H9 (cell line): ENCODE measurements at regions not wholly inside any gene's neighbourhood (a gene's known extent, or its start where the extent isn't known, plus 50 kb on each side); places are given as distances from the start of the nearest gene placed in this dataset.

Source experiments
- DNase-seq: peaks from one replicate; pipeline ENCODE4 v3.0.0-alpha.2; 2017
- H2AFZ ChIP-seq: one replicate; pipeline ENCODE4 v1.6.1; 2013; ENCODE audit warnings: mild to moderate bottlenecking, low read length, control low read depth, moderate library complexity
- H2AK5ac ChIP-seq: 2 replicates; pipeline ENCODE4 v1.6.1; 2013; ENCODE audit warnings: low read length, control low read depth, mixed read lengths; ENCODE audit not compliant: insufficient read length
- H2BK120ac ChIP-seq: one replicate; pipeline ENCODE4 v1.6.1; 2013; ENCODE audit warnings: low read depth, mild to moderate bottlenecking, low read length, control low read depth, inconsistent platforms; ENCODE audit not compliant: poor library complexity, severe bottlenecking
- H2BK12ac ChIP-seq: 2 replicates; pipeline ENCODE4 v1.6.1; 2013; ENCODE audit warnings: low read length, control low read depth, mixed read lengths, low read depth; ENCODE audit not compliant: insufficient read length
- H2BK15ac ChIP-seq: 2 replicates; pipeline ENCODE4 v1.6.1; 2013; ENCODE audit warnings: low read depth, low read length, control low read depth
- H2BK20ac ChIP-seq: one replicate; pipeline ENCODE4 v1.6.1; 2013; ENCODE audit warnings: low read depth, mild to moderate bottlenecking, low read length, control low read depth, inconsistent platforms; ENCODE audit not compliant: poor library complexity, severe bottlenecking
- H2BK5ac ChIP-seq: 2 replicates; pipeline ENCODE4 v1.6.1; 2013; ENCODE audit warnings: low read length, control low read depth, mixed read lengths; ENCODE audit not compliant: insufficient read length
- H3K14ac ChIP-seq: 2 replicates; pipeline ENCODE4 v1.6.1; 2013; ENCODE audit warnings: low read length, control low read depth; ENCODE audit not compliant: insufficient read depth
- H3K18ac ChIP-seq: 2 replicates; pipeline ENCODE4 v1.6.1; 2013; ENCODE audit warnings: low read depth, mild to moderate bottlenecking, mixed read lengths, low read length, control low read depth; ENCODE audit not compliant: insufficient read length
- H3K23ac ChIP-seq: 2 replicates; pipeline ENCODE4 v1.6.1; 2013; ENCODE audit warnings: low read length, control low read depth, mixed read lengths, low read depth; ENCODE audit not compliant: insufficient read length
- H3K23me2 ChIP-seq: 2 replicates; pipeline ENCODE4 v1.6.1; 2013; ENCODE audit warnings: low read depth, mild to moderate bottlenecking, mixed read lengths, low read length, control low read depth; ENCODE audit not compliant: insufficient read length, poor library complexity, severe bottlenecking
- H3K27ac ChIP-seq: 2 replicates; pipeline ENCODE4 v1.5.1; 2013; ENCODE audit warnings: low read length, control low read depth, mixed read lengths, low read depth; ENCODE audit not compliant: insufficient read length
- H3K27me3 ChIP-seq: 2 replicates; pipeline ENCODE4 v1.6.1; 2013; ENCODE audit warnings: low read length, control low read depth, inconsistent platforms; ENCODE audit not compliant: insufficient read depth
- H3K4ac ChIP-seq: 2 replicates; pipeline ENCODE4 v1.6.1; 2013; ENCODE audit warnings: low read depth, mild to moderate bottlenecking, control low read depth, inconsistent platforms, low read length, moderate library complexity
- H3K4me1 ChIP-seq: 2 replicates; pipeline ENCODE4 v1.6.1; 2013; ENCODE audit warnings: low read length, control low read depth, inconsistent platforms; ENCODE audit not compliant: insufficient read depth
- H3K4me2 ChIP-seq: 2 replicates; pipeline ENCODE4 v1.6.1; 2013; ENCODE audit warnings: low read length, control low read depth, mixed read lengths; ENCODE audit not compliant: insufficient read length, insufficient read depth
- H3K56ac ChIP-seq: 2 replicates; pipeline ENCODE4 v1.6.1; 2013; ENCODE audit warnings: low read depth, mild to moderate bottlenecking, mixed read lengths, low read length, control low read depth; ENCODE audit not compliant: insufficient read length
- H3K79me1 ChIP-seq: 2 replicates; pipeline ENCODE4 v1.6.1; 2013; ENCODE audit warnings: low read depth, mild to moderate bottlenecking, moderate library complexity, low read length, control low read depth, inconsistent platforms; ENCODE audit not compliant: insufficient read depth, poor library complexity, severe bottlenecking
- H3K79me2 ChIP-seq: 2 replicates; pipeline ENCODE4 v1.6.1; 2013; ENCODE audit warnings: low read length, control low read depth, inconsistent platforms; ENCODE audit not compliant: insufficient read depth
- H3K9ac ChIP-seq: 2 replicates; pipeline ENCODE4 v1.6.1; 2013; ENCODE audit warnings: low read length, control low read depth, mixed read lengths; ENCODE audit not compliant: insufficient read length; ENCODE audit errors: extremely low read depth
- H3K9me3 ChIP-seq: one replicate; pipeline ENCODE4 v1.6.1; 2013; ENCODE audit warnings: low read depth, low read length, inconsistent platforms; ENCODE audit not compliant: control insufficient read depth
- H3T11ph ChIP-seq: one replicate; pipeline ENCODE4 v1.6.1; 2013; ENCODE audit warnings: mild to moderate bottlenecking, low read length, control low read depth, inconsistent platforms
- H4K20me1 ChIP-seq: one replicate; pipeline ENCODE4 v1.6.1; 2013; ENCODE audit not compliant: control insufficient read depth, insufficient read length, insufficient read depth
- H4K5ac ChIP-seq: 2 replicates; pipeline ENCODE4 v1.6.1; 2013; ENCODE audit warnings: low read depth, mild to moderate bottlenecking, mixed read lengths, low read length, control low read depth; ENCODE audit not compliant: insufficient read length
- H4K8ac ChIP-seq: replicated peaks from 2 replicates; pipeline ENCODE4 v1.6.1; 2013; ENCODE audit warnings: low read length, control low read depth, mixed read lengths, low read depth; ENCODE audit not compliant: insufficient read length
- H4K91ac ChIP-seq: 2 replicates; pipeline ENCODE4 v1.6.1; 2013; ENCODE audit warnings: low read depth, mild to moderate bottlenecking, moderate library complexity, mixed read lengths, low read length, control low read depth; ENCODE audit not compliant: insufficient read length
- H3K27ac Mint-ChIP-seq, 3 experiments: 2 replicates in 2 of 3; 3 replicates in 1 of 3; pipeline ENCODE4 v1.8.0; 2020 to 2021; ENCODE audit warnings: mixed read lengths in 3 of 3, mild to moderate bottlenecking in 1 of 3, moderate library complexity in 1 of 3
- H3K27me3 Mint-ChIP-seq: 2 replicates; pipeline ENCODE4 v1.8.0; 2021; ENCODE audit warnings: low read depth, mild to moderate bottlenecking, moderate library complexity, mixed read lengths
- H3K36me3 Mint-ChIP-seq, 3 experiments: 2 replicates in 2 of 3; 3 replicates in 1 of 3; pipeline ENCODE4 v1.8.0; 2020 to 2021; ENCODE audit warnings: low read depth in 3 of 3, mixed read lengths in 3 of 3; ENCODE audit not compliant: insufficient read depth in 1 of 3
- H3K4me1 Mint-ChIP-seq, 2 experiments: 2 replicates each; pipeline ENCODE4 v1.8.0; 2020; ENCODE audit warnings: mixed read lengths in 2 of 2
- H3K4me3 Mint-ChIP-seq, 2 experiments: 2 replicates in 1 of 2; 3 replicates in 1 of 2; pipeline ENCODE4 v1.8.0; 2020 to 2021; ENCODE audit warnings: mild to moderate bottlenecking in 2 of 2, mixed read lengths in 2 of 2, moderate library complexity in 1 of 2
- H3K9me3 Mint-ChIP-seq, 2 experiments: 2 replicates in 1 of 2; 3 replicates in 1 of 2; pipeline ENCODE4 v1.8.0; 2020; ENCODE audit warnings: mild to moderate bottlenecking in 2 of 2, mixed read lengths in 2 of 2, moderate library complexity in 1 of 2
- WGBS: extraction: QIAGEN DNeasy Blood & Tissue Kit; methylation state at CpG from one replicate; pipeline ENCODE4 v1.1.7; 2013; ENCODE audit warnings: missing lambda C conversion rate, low lambda C conversion rate, mixed read lengths; ENCODE audit not compliant: insufficient read length; ENCODE audit errors: extremely low coverage; 5-methylcytosine and 5-hydroxymethylcytosine counted together
- TF ChIP-seq, protein P1 (sequence below): fragments of 200-600 bp; sonication (generic); conservative IDR thresholded peaks from 3 replicates; pipeline ENCODE4 v1.8.0; 2021; ENCODE audit warnings: antibody characterized with exemption, mild to moderate bottlenecking

DNA sequence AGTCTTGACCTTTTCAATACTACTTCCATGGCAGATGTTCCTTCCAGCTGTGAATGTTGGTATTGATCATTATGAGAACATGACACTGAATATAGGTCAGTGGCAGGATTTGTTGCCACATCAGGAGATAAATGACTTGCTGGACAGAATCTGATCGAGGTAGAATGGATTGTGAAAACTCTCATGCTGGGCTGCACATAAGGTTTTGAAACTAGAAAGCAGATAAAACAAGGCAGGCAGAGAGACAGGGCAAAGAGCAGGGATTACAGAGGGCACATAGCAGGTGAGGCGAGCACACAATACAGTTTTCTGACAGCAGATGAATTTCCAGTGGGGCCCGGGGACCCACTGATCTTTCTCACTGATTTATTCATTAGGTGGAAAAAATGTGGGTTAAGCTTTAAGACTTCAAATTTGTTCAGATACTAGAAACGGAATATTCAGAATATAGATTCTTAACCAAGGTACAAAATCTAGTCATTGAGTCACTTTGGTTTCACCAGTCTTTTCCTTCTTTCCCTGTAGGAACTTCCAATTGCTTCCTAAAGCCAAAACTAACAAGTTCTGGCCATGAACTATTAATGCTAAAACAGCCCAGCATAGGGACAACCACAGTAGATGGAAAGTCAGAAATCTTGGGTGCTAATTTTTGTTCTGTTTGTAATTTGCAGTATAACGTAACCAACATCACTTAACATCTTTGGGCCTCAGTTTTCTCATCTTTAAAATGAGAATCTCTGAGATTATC, 296.0 kb upstream of the PTBP2 start:
- no peak overlapping the region for H4K5ac ChIP-seq
- H3K18ac ChIP-seq = no peak overlapping the region
- no peak overlapping the region for H4K91ac ChIP-seq
- Mint-ChIP-seq H3K9me3 (no peaks in the 10 kb centered on the region; a peak in 1 of 5 replicates), H3K4me3 (no peak overlapping the region), H3K27ac (peak overlapping the region in 1 of 3 experiments; percentile 13; a peak in 1 of 7 replicates), H3K4me1 (peaks cover 14 to 21% of the 10 kb centered on the region in 2 experiments), H3K36me3 (no peaks in the 10 kb centered on the region), H3K27me3 (no peaks in the 10 kb centered on the region)
- no peak overlapping the region for H3K4ac ChIP-seq
- H3K14ac ChIP-seq = no peak overlapping the region
- H3T11ph ChIP-seq = no peak overlapping the region
- DNase-seq = no peak
- H3K9ac ChIP-seq = no peak overlapping the region
- TF ChIP-seq, protein P1, sequence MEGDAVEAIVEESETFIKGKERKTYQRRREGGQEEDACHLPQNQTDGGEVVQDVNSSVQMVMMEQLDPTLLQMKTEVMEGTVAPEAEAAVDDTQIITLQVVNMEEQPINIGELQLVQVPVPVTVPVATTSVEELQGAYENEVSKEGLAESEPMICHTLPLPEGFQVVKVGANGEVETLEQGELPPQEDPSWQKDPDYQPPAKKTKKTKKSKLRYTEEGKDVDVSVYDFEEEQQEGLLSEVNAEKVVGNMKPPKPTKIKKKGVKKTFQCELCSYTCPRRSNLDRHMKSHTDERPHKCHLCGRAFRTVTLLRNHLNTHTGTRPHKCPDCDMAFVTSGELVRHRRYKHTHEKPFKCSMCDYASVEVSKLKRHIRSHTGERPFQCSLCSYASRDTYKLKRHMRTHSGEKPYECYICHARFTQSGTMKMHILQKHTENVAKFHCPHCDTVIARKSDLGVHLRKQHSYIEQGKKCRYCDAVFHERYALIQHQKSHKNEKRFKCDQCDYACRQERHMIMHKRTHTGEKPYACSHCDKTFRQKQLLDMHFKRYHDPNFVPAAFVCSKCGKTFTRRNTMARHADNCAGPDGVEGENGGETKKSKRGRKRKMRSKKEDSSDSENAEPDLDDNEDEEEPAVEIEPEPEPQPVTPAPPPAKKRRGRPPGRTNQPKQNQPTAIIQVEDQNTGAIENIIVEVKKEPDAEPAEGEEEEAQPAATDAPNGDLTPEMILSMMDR = no peak
- no peak overlapping the region for H3K23ac ChIP-seq
- H3K56ac ChIP-seq = no peak overlapping the region
- no peaks in the 10 kb centered on the region for H3K27me3 ChIP-seq
- no peaks in the 10 kb centered on the region for H3K9me3 ChIP-seq
- H3K27ac ChIP-seq = no peak overlapping the region
- no CpG with 5 or more reads among the region's 5 CpGs for WGBS
- no peak overlapping the region for H2BK15ac ChIP-seq
- no peak overlapping the region for H2AFZ ChIP-seq
- no peak overlapping the region for H2BK120ac ChIP-seq
- no peak overlapping the region for H4K8ac ChIP-seq
- H4K20me1 ChIP-seq = no peaks in the 10 kb centered on the region
- no peaks in the 10 kb centered on the region for H3K79me1 ChIP-seq
- H2AK5ac ChIP-seq = no peak overlapping the region
- no peaks in the 10 kb centered on the region for H3K4me1 ChIP-seq
- no peaks in the 10 kb centered on the region for H3K79me2 ChIP-seq
- H3K23me2 ChIP-seq = no peaks in the 10 kb centered on the region
- no peak overlapping the region for H2BK5ac ChIP-seq
- H2BK12ac ChIP-seq = no peak overlapping the region
- H2BK20ac ChIP-seq = no peak overlapping the region
- H3K4me2 ChIP-seq = no peak overlapping the region
